WTC11 (cell line): ENCODE measurements at regions not wholly inside any gene's neighbourhood (a gene's known extent, or its start where the extent isn't known, plus 50 kb on each side); places are given as distances from the start of the nearest gene placed in this dataset.

ENCODE experiments used
- ATAC-seq: fragments of 200-7000 bp; cut with Tn5 transposase; 2 replicates; pipeline ENCODE4 v1.10.0; 2021; ENCODE audit warnings: mild to moderate bottlenecking, moderate library complexity
- CTCF ChIA-PET: fragments of 300-600 bp; sonication (Branson Sonifier 250); formaldehyde crosslinking; loops from one replicate; lab custom pipeline; 2021; ENCODE audit warnings: antibody characterized with exemption; lab: Charles Lee
- POLR2A ChIA-PET: fragments of 350-600 bp; sonication (Branson Sonifier 250); formaldehyde crosslinking; loops from one replicate; lab custom pipeline; 2021; ENCODE audit warnings: antibody characterized with exemption; lab: Charles Lee
- DNase-seq: peaks from one replicate; pipeline ENCODE4 v3.0.0; 2021; ENCODE audit warnings: low spot score
- H3K27ac Mint-ChIP-seq: 2 replicates; pipeline ENCODE4 v1.8.0; 2021; ENCODE audit warnings: mixed read lengths
- H3K27me3 Mint-ChIP-seq: 2 replicates; pipeline ENCODE4 v1.8.0; 2021; ENCODE audit warnings: low read depth, mild to moderate bottlenecking, moderate library complexity, mixed read lengths
- H3K36me3 Mint-ChIP-seq: 2 replicates; pipeline ENCODE4 v1.8.0; 2021; ENCODE audit warnings: mixed read lengths
- H3K4me1 Mint-ChIP-seq: 2 replicates; pipeline ENCODE4 v1.8.0; 2022; ENCODE audit warnings: mixed read lengths
- H3K4me3 Mint-ChIP-seq: 2 replicates; pipeline ENCODE4 v1.8.0; 2021; ENCODE audit warnings: mild to moderate bottlenecking, moderate library complexity, mixed read lengths
- H3K9me3 Mint-ChIP-seq: 2 replicates; pipeline ENCODE4 v1.8.0; 2021; ENCODE audit warnings: mixed read lengths
- ATF3 ChIP-seq: sonication (generic); formaldehyde crosslinking; conservative IDR thresholded peaks from 2 replicates; pipeline ENCODE4 v1.8.1; 2022; ENCODE audit warnings: mild to moderate bottlenecking, missing genetic modification reagents
- E2F5 ChIP-seq: sonication (generic); formaldehyde crosslinking; IDR thresholded peaks from 2 replicates; pipeline ENCODE4 v1.8.1; 2022; ENCODE audit warnings: mild to moderate bottlenecking, moderate library complexity, missing genetic modification reagents
- GRHL2 ChIP-seq: fragments of 250-450 bp; sonication (Bioruptor Pico); IDR thresholded peaks from 2 replicates; pipeline ENCODE4 v1.8.0; 2022; ENCODE audit warnings: mild to moderate bottlenecking, moderate library complexity; ENCODE audit not compliant: insufficient replicate concordance, severe bottlenecking
- JUN ChIP-seq: sonication (generic); formaldehyde crosslinking; IDR thresholded peaks from 2 replicates; pipeline ENCODE4 v1.8.0; 2023; ENCODE audit warnings: mild to moderate bottlenecking, missing genetic modification reagents
- KAT7 ChIP-seq: sonication (generic); formaldehyde crosslinking; IDR thresholded peaks from 2 replicates; pipeline ENCODE4 v1.8.1; 2023; ENCODE audit warnings: missing genetic modification reagents, mild to moderate bottlenecking, borderline replicate concordance
- MXD4 ChIP-seq: fragments of 250-450 bp; sonication (Bioruptor Pico); IDR thresholded peaks from 2 replicates; pipeline ENCODE4 v1.8.0; 2021; ENCODE audit warnings: mild to moderate bottlenecking, moderate library complexity, borderline replicate concordance
- NFYB ChIP-seq: sonication (generic); formaldehyde crosslinking; conservative IDR thresholded peaks from 2 replicates; pipeline ENCODE4 v1.8.0; 2022; ENCODE audit warnings: low read depth, missing genetic modification reagents
- TCF7 ChIP-seq: sonication (generic); formaldehyde crosslinking; IDR thresholded peaks from 2 replicates; pipeline ENCODE4 v1.8.0; 2022; ENCODE audit warnings: mild to moderate bottlenecking, low read depth, missing genetic modification reagents, moderate library complexity
- ZMAT4 ChIP-seq: fragments of 250-450 bp; sonication (Bioruptor Pico); IDR thresholded peaks from 2 replicates; pipeline ENCODE4 v1.9.0; 2021; ENCODE audit warnings: mild to moderate bottlenecking
- ZNF263 ChIP-seq: sonication (generic); formaldehyde crosslinking; IDR thresholded peaks from 2 replicates; pipeline ENCODE4 v1.8.1; 2022; ENCODE audit warnings: low read depth, mild to moderate bottlenecking, moderate library complexity, missing genetic modification reagents
- ZNF416 ChIP-seq: fragments of 250-450 bp; sonication (Bioruptor Pico); IDR thresholded peaks from 2 replicates; pipeline ENCODE4 v1.9.0; 2021; ENCODE audit warnings: mild to moderate bottlenecking, inconsistent platforms
- TF ChIP-seq, protein P1 (sequence below): fragments of 250-450 bp; sonication (Bioruptor Pico); IDR thresholded peaks from 2 replicates; pipeline ENCODE4 v1.9.0; 2021; ENCODE audit warnings: mild to moderate bottlenecking, borderline replicate concordance
- TF ChIP-seq, protein P2 (sequence below): sonication (generic); formaldehyde crosslinking; IDR thresholded peaks from 2 replicates; pipeline ENCODE4 v1.8.1; 2022; ENCODE audit warnings: mild to moderate bottlenecking, missing genetic modification reagents, moderate library complexity, borderline replicate concordance
- TF ChIP-seq, protein P3 (sequence below): sonication (generic); formaldehyde crosslinking; IDR thresholded peaks from 2 replicates; pipeline ENCODE4 v1.8.0; 2022; ENCODE audit warnings: mild to moderate bottlenecking, missing genetic modification reagents
- TF ChIP-seq, protein P4 (sequence below): fragments of 200-600 bp; IDR thresholded peaks from 2 replicates; pipeline ENCODE4 v1.8.0; 2022; ENCODE audit warnings: antibody characterized with exemption
- TF ChIP-seq, protein P5 (sequence below): sonication (generic); formaldehyde crosslinking; IDR thresholded peaks from 2 replicates; pipeline ENCODE4 v1.8.1; 2023; ENCODE audit warnings: mild to moderate bottlenecking, missing genetic modification reagents

DNA sequence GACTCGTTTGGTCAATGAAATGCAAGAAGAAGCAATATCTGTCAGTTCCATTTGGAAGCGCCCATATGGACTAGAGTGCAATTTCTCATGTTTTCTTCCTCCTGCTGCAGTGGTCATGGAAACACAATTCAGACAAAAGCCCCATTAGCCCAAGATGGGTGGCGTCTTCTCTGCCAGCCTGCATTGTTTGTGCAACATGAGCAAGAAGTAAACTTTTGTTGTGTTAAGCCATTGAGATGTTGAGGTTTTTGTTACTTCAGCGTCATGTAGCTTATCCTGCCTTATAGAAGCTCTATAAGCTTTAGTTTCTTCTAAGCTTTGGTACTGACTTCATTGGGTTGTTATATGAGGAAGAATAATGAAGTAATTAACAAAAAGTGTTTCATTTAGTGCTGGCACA lies 137.4 kb downstream of the NPIPB5 start:
- H3K36me3 Mint-ChIP-seq, result no peaks in the 10 kb centered on the region
- ChIA-PET POLR2A (no interaction called here), CTCF (no interaction called here)
- no peak overlapping the region for H3K27ac Mint-ChIP-seq
- TF ChIP-seq, protein P1, sequence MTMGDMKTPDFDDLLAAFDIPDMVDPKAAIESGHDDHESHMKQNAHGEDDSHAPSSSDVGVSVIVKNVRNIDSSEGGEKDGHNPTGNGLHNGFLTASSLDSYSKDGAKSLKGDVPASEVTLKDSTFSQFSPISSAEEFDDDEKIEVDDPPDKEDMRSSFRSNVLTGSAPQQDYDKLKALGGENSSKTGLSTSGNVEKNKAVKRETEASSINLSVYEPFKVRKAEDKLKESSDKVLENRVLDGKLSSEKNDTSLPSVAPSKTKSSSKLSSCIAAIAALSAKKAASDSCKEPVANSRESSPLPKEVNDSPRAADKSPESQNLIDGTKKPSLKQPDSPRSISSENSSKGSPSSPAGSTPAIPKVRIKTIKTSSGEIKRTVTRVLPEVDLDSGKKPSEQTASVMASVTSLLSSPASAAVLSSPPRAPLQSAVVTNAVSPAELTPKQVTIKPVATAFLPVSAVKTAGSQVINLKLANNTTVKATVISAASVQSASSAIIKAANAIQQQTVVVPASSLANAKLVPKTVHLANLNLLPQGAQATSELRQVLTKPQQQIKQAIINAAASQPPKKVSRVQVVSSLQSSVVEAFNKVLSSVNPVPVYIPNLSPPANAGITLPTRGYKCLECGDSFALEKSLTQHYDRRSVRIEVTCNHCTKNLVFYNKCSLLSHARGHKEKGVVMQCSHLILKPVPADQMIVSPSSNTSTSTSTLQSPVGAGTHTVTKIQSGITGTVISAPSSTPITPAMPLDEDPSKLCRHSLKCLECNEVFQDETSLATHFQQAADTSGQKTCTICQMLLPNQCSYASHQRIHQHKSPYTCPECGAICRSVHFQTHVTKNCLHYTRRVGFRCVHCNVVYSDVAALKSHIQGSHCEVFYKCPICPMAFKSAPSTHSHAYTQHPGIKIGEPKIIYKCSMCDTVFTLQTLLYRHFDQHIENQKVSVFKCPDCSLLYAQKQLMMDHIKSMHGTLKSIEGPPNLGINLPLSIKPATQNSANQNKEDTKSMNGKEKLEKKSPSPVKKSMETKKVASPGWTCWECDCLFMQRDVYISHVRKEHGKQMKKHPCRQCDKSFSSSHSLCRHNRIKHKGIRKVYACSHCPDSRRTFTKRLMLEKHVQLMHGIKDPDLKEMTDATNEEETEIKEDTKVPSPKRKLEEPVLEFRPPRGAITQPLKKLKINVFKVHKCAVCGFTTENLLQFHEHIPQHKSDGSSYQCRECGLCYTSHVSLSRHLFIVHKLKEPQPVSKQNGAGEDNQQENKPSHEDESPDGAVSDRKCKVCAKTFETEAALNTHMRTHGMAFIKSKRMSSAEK (CRISPR knock-in tag), result no peak
- TF ChIP-seq, protein P2, sequence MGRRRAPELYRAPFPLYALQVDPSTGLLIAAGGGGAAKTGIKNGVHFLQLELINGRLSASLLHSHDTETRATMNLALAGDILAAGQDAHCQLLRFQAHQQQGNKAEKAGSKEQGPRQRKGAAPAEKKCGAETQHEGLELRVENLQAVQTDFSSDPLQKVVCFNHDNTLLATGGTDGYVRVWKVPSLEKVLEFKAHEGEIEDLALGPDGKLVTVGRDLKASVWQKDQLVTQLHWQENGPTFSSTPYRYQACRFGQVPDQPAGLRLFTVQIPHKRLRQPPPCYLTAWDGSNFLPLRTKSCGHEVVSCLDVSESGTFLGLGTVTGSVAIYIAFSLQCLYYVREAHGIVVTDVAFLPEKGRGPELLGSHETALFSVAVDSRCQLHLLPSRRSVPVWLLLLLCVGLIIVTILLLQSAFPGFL (CRISPR knock-in tag), result 0 out of 2 replicates have a peak, but pooled peaks have one; percentile 20
- TF ChIP-seq, protein P3, sequence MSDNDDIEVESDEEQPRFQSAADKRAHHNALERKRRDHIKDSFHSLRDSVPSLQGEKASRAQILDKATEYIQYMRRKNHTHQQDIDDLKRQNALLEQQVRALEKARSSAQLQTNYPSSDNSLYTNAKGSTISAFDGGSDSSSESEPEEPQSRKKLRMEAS (CRISPR knock-in tag), result no peak
- no peak for DNase-seq
- no peaks in the 10 kb centered on the region for H3K27me3 Mint-ChIP-seq
- no peak overlapping the region for H3K4me3 Mint-ChIP-seq
- H3K9me3 Mint-ChIP-seq, result no peaks in the 10 kb centered on the region
- ATAC-seq, result no peak
- H3K4me1 Mint-ChIP-seq, result no peaks in the 10 kb centered on the region

GRCh38 chr16:22648941-22649340 lies 138.2 kb downstream of the NPIPB5 start:
- H3K4me3 Mint-ChIP-seq, result no peak overlapping the region
- H3K36me3 Mint-ChIP-seq, result no peaks in the 10 kb centered on the region
- CTCF ChIA-PET, result no interaction called here
- TF ChIP-seq MXD4 (CRISPR knock-in tag) (no peak), ZNF263 (CRISPR knock-in tag) (no peak), ZMAT4 (CRISPR knock-in tag) (no peak), ZNF416 (CRISPR knock-in tag) (no peak), GRHL2 (CRISPR knock-in tag) (no peak), JUN (CRISPR knock-in tag) (no peak), KAT7 (CRISPR knock-in tag) (no peak), E2F5 (CRISPR knock-in tag) (no peak), TCF7 (CRISPR knock-in tag) (no peak), ATF3 (CRISPR knock-in tag) (no peak), NFYB (CRISPR knock-in tag) (no peak)
- TF ChIP-seq, protein P4, sequence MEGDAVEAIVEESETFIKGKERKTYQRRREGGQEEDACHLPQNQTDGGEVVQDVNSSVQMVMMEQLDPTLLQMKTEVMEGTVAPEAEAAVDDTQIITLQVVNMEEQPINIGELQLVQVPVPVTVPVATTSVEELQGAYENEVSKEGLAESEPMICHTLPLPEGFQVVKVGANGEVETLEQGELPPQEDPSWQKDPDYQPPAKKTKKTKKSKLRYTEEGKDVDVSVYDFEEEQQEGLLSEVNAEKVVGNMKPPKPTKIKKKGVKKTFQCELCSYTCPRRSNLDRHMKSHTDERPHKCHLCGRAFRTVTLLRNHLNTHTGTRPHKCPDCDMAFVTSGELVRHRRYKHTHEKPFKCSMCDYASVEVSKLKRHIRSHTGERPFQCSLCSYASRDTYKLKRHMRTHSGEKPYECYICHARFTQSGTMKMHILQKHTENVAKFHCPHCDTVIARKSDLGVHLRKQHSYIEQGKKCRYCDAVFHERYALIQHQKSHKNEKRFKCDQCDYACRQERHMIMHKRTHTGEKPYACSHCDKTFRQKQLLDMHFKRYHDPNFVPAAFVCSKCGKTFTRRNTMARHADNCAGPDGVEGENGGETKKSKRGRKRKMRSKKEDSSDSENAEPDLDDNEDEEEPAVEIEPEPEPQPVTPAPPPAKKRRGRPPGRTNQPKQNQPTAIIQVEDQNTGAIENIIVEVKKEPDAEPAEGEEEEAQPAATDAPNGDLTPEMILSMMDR, result no peak
- TF ChIP-seq, protein P3 (CRISPR knock-in tag), result no peak
- TF ChIP-seq, protein P5, sequence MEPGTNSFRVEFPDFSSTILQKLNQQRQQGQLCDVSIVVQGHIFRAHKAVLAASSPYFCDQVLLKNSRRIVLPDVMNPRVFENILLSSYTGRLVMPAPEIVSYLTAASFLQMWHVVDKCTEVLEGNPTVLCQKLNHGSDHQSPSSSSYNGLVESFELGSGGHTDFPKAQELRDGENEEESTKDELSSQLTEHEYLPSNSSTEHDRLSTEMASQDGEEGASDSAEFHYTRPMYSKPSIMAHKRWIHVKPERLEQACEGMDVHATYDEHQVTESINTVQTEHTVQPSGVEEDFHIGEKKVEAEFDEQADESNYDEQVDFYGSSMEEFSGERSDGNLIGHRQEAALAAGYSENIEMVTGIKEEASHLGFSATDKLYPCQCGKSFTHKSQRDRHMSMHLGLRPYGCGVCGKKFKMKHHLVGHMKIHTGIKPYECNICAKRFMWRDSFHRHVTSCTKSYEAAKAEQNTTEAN (CRISPR knock-in tag), result no peak
- TF ChIP-seq, protein P1 (CRISPR knock-in tag), result no peak

More at GRCh38 chr16:22648941-22649340, 138.2 kb downstream of the NPIPB5 start:
- DNase-seq (no peak), ATAC-seq (no peak)
- Mint-ChIP-seq H3K27ac (no peak overlapping the region), H3K27me3 (no peaks in the 10 kb centered on the region), H3K9me3 (no peaks in the 10 kb centered on the region), H3K4me1 (no peaks in the 10 kb centered on the region)
- POLR2A ChIA-PET, result no interaction called here
